Neural cell (in vitro differentiated cells): ENCODE measurements at regions not wholly inside any gene's neighbourhood (a gene's known extent, or its start where the extent isn't known, plus 50 kb on each side); places are given as distances from the start of the nearest gene placed in this dataset.

Source experiments
- H2AFZ ChIP-seq: fragments of 200-600, 300-800 bp; sonication (generic), shearing (Covaris generic); 2 replicates; pipeline ENCODE4 v1.6.0; 2014; ENCODE audit warnings: low read depth, mild to moderate bottlenecking, antibody characterized with exemption, low read length, moderate library complexity
- H3F3A ChIP-seq: fragments of 200-600 bp; shearing (Covaris generic); 2 replicates; pipeline ENCODE4 v1.6.1; 2016; ENCODE audit warnings: mild to moderate bottlenecking, moderate library complexity, mixed read lengths, antibody characterized with exemption, low read length; ENCODE audit not compliant: insufficient read depth, poor library complexity, severe bottlenecking
- H3K27ac ChIP-seq: fragments of 200-600, 300-800 bp; sonication (generic), shearing (Covaris generic); 2 replicates; pipeline ENCODE4 v1.5.1; 2014; ENCODE audit warnings: mild to moderate bottlenecking, low read length, moderate library complexity
- H3K27me3 ChIP-seq: fragments of 300-800, 200-600 bp; sonication (generic), shearing (Covaris generic); 2 replicates; pipeline ENCODE4 v1.6.0; 2014; ENCODE audit warnings: mild to moderate bottlenecking, low read depth, low read length, moderate library complexity; ENCODE audit not compliant: insufficient read depth
- H3K36me3 ChIP-seq: fragments of 300-800, 200-600 bp; sonication (generic), shearing (Covaris generic); 2 replicates; pipeline ENCODE4 v1.5.1; 2014; ENCODE audit warnings: mild to moderate bottlenecking, antibody characterized with exemption, low read length, moderate library complexity; ENCODE audit not compliant: insufficient read depth
- H3K4me2 ChIP-seq: fragments of 300-800, 200-600 bp; sonication (generic), shearing (Covaris generic); 2 replicates; pipeline ENCODE4 v1.6.0; 2014; ENCODE audit warnings: mild to moderate bottlenecking, low read length
- H3K4me3 ChIP-seq: fragments of 300-800, 200-600 bp; sonication (generic), shearing (Covaris generic); 2 replicates; pipeline ENCODE4 v1.5.1; 2014; ENCODE audit warnings: mild to moderate bottlenecking, low read length, moderate library complexity
- H3K79me2 ChIP-seq: fragments of 200-600 bp; shearing (Covaris generic); replicated peaks from 2 replicates; pipeline ENCODE4 v1.6.0; 2014; ENCODE audit warnings: mild to moderate bottlenecking, low read length, moderate library complexity; ENCODE audit not compliant: insufficient read depth
- H3K9ac ChIP-seq: fragments of 300-800, 200-600 bp; sonication (generic), shearing (Covaris generic); 2 replicates; pipeline ENCODE4 v1.6.1; 2016; ENCODE audit warnings: mild to moderate bottlenecking, low read length, mixed read lengths
- H3K9me2 ChIP-seq: fragments of 200-600 bp; shearing (Covaris generic); 2 replicates; pipeline ENCODE4 v1.6.1; 2016; ENCODE audit warnings: mild to moderate bottlenecking, low read length, mixed read lengths; ENCODE audit not compliant: insufficient read depth
- H3K9me3 ChIP-seq: fragments of 200-600, 300-800 bp; sonication (generic), shearing (Covaris generic); 2 replicates; pipeline ENCODE4 v1.6.1; 2016; ENCODE audit warnings: mild to moderate bottlenecking, mixed run types, low read length, moderate library complexity, mixed read lengths
- H4K20me1 ChIP-seq: fragments of 200-600 bp; shearing (Covaris generic); 2 replicates; pipeline ENCODE4 v1.6.1; 2016; ENCODE audit warnings: mild to moderate bottlenecking, mixed run types; ENCODE audit not compliant: insufficient read depth
- EP300 ChIP-seq: fragments of 450-650 bp; conservative IDR thresholded peaks from 2 replicates; pipeline ENCODE4 v1.6.1; 2014; ENCODE audit warnings: antibody characterized with exemption, mild to moderate bottlenecking, moderate library complexity; ENCODE audit not compliant: poor library complexity, severe bottlenecking
- EZH2 ChIP-seq: fragments of 200-600, 300-800 bp; shearing (Covaris generic), sonication (generic); IDR thresholded peaks from 2 replicates; pipeline ENCODE4 v1.6.1; 2014; ENCODE audit warnings: antibody characterized with exemption, low read length, borderline replicate concordance, mild to moderate bottlenecking; ENCODE audit not compliant: insufficient read depth, poor library complexity, severe bottlenecking
- MXI1 ChIP-seq: fragments of 450-650 bp; conservative IDR thresholded peaks from 2 replicates; pipeline ENCODE4 v1.6.1; 2014; ENCODE audit warnings: antibody characterized with exemption, mild to moderate bottlenecking; ENCODE audit not compliant: poor library complexity, severe bottlenecking
- POLR2AphosphoS5 ChIP-seq: IDR thresholded peaks from 2 replicates; pipeline ENCODE4 v1.6.1; 2012
- RAD21 ChIP-seq: fragments of 450-650 bp; conservative IDR thresholded peaks from 2 replicates; pipeline ENCODE4 v1.6.1; 2014; ENCODE audit warnings: antibody characterized with exemption, mild to moderate bottlenecking, moderate library complexity
- SMC3 ChIP-seq: fragments of 450-650 bp; conservative IDR thresholded peaks from 2 replicates; pipeline ENCODE4 v1.6.1; 2014; ENCODE audit warnings: antibody characterized with exemption, mild to moderate bottlenecking, moderate library complexity; ENCODE audit not compliant: poor library complexity
- TAF1 ChIP-seq: IDR thresholded peaks from 2 replicates; pipeline ENCODE4 v1.6.1; 2012; ENCODE audit warnings: low read depth
- TF ChIP-seq, protein P1 (sequence below): IDR thresholded peaks from 2 replicates; pipeline ENCODE4 v1.6.1; 2012; ENCODE audit warnings: borderline replicate concordance
- TF ChIP-seq, protein P2 (sequence below): fragments of 450-650 bp; IDR thresholded peaks from 2 replicates; pipeline ENCODE4 v1.5.1; 2014; ENCODE audit warnings: antibody characterized with exemption, mild to moderate bottlenecking, moderate library complexity; ENCODE audit not compliant: poor library complexity, severe bottlenecking

- Histone ChIP-seq H3K36me3 (no peaks in the 10 kb centered on the region), H4K20me1 (no peaks in the 10 kb centered on the region)
Observed at GRCh38 chr3:18648159-18648558, 223.0 kb upstream of the SATB1 start.

GRCh38 chr3:18645619-18646018 is 220.5 kb upstream of the SATB1 start:
- Histone ChIP-seq H3K79me2 (no peaks in the 10 kb centered on the region), H3K9me3 (no peaks in the 10 kb centered on the region), H2AFZ (no peak overlapping the region), H3K27me3 (no peaks in the 10 kb centered on the region), H3K4me3 (no peak overlapping the region), H4K20me1 (no peaks in the 10 kb centered on the region), H3K27ac (no peak overlapping the region), H3K36me3 (no peaks in the 10 kb centered on the region), H3K9ac (no peak overlapping the region), H3K9me2 (no peaks in the 10 kb centered on the region), H3F3A (no peaks in the 10 kb centered on the region), H3K4me2 (no peak overlapping the region)
- TF ChIP-seq POLR2AphosphoS5 (no peak), SMC3 (no peak), EZH2 (no peak), EP300 (no peak), MXI1 (no peak)
- TF ChIP-seq, protein P1, sequence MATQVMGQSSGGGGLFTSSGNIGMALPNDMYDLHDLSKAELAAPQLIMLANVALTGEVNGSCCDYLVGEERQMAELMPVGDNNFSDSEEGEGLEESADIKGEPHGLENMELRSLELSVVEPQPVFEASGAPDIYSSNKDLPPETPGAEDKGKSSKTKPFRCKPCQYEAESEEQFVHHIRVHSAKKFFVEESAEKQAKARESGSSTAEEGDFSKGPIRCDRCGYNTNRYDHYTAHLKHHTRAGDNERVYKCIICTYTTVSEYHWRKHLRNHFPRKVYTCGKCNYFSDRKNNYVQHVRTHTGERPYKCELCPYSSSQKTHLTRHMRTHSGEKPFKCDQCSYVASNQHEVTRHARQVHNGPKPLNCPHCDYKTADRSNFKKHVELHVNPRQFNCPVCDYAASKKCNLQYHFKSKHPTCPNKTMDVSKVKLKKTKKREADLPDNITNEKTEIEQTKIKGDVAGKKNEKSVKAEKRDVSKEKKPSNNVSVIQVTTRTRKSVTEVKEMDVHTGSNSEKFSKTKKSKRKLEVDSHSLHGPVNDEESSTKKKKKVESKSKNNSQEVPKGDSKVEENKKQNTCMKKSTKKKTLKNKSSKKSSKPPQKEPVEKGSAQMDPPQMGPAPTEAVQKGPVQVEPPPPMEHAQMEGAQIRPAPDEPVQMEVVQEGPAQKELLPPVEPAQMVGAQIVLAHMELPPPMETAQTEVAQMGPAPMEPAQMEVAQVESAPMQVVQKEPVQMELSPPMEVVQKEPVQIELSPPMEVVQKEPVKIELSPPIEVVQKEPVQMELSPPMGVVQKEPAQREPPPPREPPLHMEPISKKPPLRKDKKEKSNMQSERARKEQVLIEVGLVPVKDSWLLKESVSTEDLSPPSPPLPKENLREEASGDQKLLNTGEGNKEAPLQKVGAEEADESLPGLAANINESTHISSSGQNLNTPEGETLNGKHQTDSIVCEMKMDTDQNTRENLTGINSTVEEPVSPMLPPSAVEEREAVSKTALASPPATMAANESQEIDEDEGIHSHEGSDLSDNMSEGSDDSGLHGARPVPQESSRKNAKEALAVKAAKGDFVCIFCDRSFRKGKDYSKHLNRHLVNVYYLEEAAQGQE, result no peak

More at GRCh38 chr3:18648159-18648558, 223.0 kb upstream of the SATB1 start:
- Histone ChIP-seq H3K27me3 (no peaks in the 10 kb centered on the region), H3K9me3 (no peaks in the 10 kb centered on the region), H3K79me2 (no peaks in the 10 kb centered on the region), H2AFZ (no peak overlapping the region), H3K4me3 (no peak overlapping the region), H3K27ac (no peak overlapping the region), H3K9me2 (no peaks in the 10 kb centered on the region), H3K9ac (no peak overlapping the region), H3K4me2 (no peak overlapping the region), H3F3A (no peaks in the 10 kb centered on the region)
- TF ChIP-seq POLR2AphosphoS5, result no peak

DNA sequence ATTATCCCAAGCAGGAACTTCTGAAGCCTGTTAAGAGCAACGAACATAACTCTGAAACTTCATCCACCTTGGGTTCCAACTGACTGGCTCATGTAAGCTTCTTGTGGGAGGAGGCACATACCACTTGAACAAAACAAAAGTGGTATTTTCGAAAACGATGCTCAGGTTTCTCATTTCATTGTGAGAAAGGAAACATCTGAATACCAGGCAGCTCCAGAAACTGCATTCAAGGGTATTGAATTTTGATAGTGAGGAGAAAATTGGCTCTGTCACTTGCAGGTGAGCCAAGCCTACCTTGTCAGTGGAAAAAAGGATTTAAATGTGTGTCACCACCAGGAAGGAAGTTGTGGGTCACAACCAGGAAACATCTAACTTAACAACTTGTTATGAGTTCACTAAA is 218.1 kb upstream of the SATB1 start:
- Histone ChIP-seq H3K36me3 (no peaks in the 10 kb centered on the region), H3K79me2 (no peaks in the 10 kb centered on the region), H4K20me1 (no peaks in the 10 kb centered on the region), H3K27ac (no peak overlapping the region), H3F3A (no peaks in the 10 kb centered on the region), H3K4me2 (no peak overlapping the region), H2AFZ (no peak overlapping the region), H3K9me3 (no peaks in the 10 kb centered on the region), H3K9me2 (no peaks in the 10 kb centered on the region), H3K4me3 (no peak overlapping the region), H3K27me3 (no peaks in the 10 kb centered on the region), H3K9ac (no peak overlapping the region)
- TF ChIP-seq MXI1, result no peak
- TF ChIP-seq SMC3, result no peak
- TF ChIP-seq, protein P1, result no peak
- no peak for TF ChIP-seq POLR2AphosphoS5
- no peak for TF ChIP-seq EZH2
- no peak for TF ChIP-seq RAD21
- TF ChIP-seq TAF1, result no peak
- TF ChIP-seq, protein P2, sequence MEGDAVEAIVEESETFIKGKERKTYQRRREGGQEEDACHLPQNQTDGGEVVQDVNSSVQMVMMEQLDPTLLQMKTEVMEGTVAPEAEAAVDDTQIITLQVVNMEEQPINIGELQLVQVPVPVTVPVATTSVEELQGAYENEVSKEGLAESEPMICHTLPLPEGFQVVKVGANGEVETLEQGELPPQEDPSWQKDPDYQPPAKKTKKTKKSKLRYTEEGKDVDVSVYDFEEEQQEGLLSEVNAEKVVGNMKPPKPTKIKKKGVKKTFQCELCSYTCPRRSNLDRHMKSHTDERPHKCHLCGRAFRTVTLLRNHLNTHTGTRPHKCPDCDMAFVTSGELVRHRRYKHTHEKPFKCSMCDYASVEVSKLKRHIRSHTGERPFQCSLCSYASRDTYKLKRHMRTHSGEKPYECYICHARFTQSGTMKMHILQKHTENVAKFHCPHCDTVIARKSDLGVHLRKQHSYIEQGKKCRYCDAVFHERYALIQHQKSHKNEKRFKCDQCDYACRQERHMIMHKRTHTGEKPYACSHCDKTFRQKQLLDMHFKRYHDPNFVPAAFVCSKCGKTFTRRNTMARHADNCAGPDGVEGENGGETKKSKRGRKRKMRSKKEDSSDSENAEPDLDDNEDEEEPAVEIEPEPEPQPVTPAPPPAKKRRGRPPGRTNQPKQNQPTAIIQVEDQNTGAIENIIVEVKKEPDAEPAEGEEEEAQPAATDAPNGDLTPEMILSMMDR, result no peak
- TF ChIP-seq EP300, result no peak
